Smooth muscle cell of the brain vasculature (primary cell): ENCODE measurements at regions not wholly inside any gene's neighbourhood (a gene's known extent, or its start where the extent isn't known, plus 50 kb on each side); places are given as distances from the start of the nearest gene placed in this dataset.
A peak's percentile ranks its signal among the peaks of the same experiment; 100 is the strongest.
"Not testable (repeated sequence)": the region's sequence is repeated elsewhere in the genome, so short reads cannot be mapped to it uniquely, and the experiment has no call there.

Experiments used
- DNase-seq: peaks from one replicate; pipeline ENCODE4 v3.0.0-alpha.2; 2012; ENCODE audit warnings: low read depth, low spot score

DNA sequence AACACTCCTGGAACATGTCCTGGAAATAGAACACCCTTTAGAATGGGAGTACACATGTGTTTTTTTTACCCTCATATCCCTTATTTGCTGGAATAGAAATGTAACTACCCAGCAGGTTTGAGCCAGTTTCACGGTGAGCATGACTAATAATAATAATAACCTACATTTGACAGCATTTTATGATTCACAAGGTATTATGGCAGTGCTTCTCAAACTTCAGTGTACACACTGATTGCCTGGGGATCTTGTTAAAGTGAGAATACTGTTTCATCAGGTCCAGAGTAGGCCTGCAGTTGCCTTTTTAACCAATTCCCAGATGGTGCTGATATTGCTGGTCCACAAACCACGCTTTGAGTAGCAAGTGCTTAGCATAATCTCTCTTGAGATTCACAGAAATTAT, 63.9 kb downstream of the NFKBIZ start:
- peak; percentile 62 for DNase-seq

- not testable (repeated sequence) for DNase-seq
Measured at GRCh38 chr3:101917761-101918160, 68.4 kb downstream of the NFKBIZ start.

- DNase-seq = not testable (repeated sequence)
Measured at GRCh38 chr3:101922151-101922725, 72.9 kb downstream of the NFKBIZ start.

- DNase-seq = not testable (repeated sequence)
Measured at GRCh38 chr3:101924621-101925020, 75.3 kb downstream of the NFKBIZ start.

GRCh38 chr3:101925124-101925523, 75.8 kb downstream of the NFKBIZ start:
- DNase-seq = not testable (repeated sequence)

- no peak for DNase-seq
Measured at GRCh38 chr3:101925564-101925963, 76.2 kb downstream of the NFKBIZ start.

DNA sequence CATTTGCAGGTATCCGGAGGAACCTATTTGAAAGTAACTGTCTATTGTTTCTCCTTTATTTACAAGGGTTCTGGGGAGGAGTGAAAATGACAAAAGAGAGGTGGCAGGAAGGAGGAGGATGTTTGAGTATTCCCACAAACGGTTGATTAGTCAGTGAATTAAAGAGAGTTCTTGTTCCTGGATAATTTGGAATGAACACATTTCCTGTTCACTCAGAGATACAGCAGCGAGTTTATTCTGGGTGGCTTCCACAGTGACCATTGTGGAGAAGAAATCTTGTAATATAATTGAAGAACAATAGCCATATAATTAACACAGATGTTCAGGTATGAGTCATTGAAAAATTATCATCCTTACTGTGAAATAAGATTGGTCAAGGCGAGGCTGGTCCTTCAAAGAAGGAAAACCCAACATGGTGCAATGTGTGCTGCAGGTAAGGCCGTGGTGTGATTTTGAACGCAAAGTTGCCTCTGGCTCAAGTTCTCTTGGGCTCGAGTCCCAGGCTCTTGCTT, 77.3 kb downstream of the NFKBIZ start:
- no peak for DNase-seq

GRCh38 chr3:101928890-101929289, 79.6 kb downstream of the NFKBIZ start:
- no peak for DNase-seq

DNA sequence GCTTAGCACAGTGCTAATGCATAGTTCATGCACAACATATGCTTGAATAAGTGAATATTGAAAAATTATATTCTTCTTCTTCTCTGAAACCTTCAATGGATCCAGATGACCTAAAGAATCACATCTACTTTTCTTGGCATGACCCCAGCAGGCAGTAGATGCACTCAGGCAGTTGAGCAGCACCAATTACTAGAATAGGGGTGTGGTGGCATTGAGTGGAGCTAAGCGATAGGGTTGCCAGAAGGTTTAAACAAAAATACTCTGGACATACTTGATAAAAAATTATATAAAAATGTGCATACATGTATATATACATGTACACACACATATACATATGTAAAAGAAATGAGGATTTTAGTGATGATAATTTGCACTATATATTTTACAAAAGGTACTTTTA, 81.8 kb downstream of the NFKBIZ start:
- no peak for DNase-seq

DNA sequence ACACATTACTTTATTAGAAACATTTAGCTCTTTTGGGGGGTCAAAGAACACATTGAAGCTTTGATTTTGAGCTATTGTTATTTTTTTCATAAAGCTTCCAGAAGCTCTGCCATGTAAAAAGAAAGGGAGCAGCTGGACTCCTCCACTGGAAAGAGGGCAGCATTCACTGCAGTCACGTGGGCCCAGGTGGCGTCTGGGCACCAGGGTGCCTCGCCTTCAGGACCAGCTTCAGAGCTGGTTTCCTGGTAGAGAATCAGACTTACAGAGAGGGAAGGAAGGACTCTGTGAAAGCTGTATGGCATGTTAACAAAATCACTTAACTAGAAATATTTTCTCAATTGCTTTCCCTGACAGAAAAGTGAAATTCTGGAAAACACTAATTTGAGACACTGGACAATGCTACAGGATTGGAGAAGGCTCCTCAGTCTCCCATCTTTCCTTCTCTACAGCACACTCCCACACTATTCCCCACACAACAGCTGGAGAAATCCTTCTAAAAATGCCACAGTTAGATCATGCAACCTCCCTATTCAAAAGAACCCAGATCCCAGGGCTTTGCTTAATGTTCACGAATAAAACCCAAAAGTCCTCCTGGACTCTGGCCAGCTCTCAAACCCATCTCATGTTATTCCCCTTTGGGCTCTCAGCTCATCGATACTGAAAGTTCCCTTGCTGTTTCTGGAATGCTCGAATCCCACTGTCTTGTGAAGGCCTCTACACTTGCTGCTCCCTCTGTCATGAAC, 83.2 kb downstream of the NFKBIZ start:
- no peak for DNase-seq

DNA sequence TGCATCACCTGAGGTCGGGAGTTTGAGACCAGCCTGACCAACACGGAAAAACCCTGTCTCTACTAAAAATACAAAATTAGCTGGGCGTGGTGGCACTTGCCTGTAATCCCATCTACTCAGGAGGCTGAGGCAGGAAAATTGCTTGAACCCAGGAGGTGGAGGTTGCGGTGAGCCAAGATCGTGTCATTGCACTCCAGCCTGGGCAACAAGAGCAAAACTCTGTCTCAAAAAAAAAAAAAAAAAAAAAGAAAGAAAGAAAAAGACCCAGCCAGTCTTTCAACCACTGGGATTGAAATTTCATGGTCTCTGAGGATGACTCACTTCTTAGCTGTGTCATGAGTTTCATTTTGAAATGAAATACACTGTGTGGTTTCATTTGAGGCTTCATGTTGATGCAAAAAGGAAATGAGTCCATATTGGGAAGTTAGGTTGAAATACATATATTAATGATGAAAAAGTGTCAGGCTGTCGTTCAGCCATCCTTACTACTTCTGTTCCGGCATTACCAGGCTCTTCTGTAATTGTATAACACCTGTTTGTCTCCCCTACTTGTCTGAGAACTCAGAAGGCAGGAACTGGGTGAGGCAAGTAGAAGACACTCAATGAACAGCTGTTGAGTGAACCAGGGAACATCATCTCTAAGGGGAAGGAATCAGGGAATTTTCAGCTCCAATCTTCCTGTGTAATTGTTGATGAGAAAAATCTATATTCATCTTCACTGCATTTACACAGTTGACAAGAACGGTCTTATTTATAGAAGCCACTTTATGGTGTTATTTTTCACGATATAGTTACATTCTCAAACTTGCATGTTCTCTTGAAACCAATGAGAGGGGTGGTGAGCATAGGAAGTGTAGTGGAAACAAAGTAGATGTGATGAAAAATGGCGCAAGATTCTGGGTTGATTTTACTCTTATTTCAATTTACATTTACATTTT, 87.4 kb downstream of the NFKBIZ start:
- DNase-seq = no peak

GRCh38 chr3:101938262-101938847, 89.0 kb downstream of the NFKBIZ start:
- DNase-seq = no peak

- no peak for DNase-seq
Measured at GRCh38 chr3:101939361-101940049, 90.2 kb downstream of the NFKBIZ start.

DNA sequence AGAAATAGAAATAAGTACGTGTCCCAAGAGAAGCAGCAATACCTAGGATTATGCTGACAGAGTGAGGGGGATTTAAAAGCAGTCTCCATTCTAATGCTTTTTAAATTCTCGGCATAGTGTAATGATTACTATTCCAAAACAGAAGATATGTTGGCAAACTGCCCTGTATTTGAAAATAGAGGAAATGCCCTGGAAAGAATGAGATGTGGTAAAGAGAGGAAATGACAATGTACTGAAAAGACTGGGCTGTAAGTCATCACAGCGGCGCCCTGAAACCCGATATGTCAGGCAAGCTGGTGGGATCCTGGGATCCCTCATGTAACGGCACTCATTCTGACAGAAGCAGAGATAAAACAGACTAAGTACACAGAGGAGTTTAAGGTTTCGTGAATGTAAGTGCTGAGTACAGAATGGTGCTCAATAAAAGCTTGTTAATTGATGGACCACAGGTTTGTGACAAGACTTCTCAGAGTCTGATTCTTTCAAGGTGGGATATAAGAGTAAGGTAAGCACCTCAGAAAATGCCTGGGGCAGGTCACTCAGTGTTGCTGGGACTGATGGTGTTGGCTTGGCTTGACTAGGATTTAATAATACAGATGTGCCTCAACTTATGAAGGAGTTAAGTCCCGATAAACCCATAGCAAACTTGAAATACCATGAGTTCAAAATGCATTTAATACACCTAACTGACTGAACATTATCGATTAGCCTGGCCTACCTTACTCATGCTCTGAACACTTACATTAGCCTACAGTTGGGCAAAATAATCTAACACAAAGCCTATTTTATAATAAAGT, 91.4 kb downstream of the NFKBIZ start:
- peak; percentile 71 for DNase-seq

DNA sequence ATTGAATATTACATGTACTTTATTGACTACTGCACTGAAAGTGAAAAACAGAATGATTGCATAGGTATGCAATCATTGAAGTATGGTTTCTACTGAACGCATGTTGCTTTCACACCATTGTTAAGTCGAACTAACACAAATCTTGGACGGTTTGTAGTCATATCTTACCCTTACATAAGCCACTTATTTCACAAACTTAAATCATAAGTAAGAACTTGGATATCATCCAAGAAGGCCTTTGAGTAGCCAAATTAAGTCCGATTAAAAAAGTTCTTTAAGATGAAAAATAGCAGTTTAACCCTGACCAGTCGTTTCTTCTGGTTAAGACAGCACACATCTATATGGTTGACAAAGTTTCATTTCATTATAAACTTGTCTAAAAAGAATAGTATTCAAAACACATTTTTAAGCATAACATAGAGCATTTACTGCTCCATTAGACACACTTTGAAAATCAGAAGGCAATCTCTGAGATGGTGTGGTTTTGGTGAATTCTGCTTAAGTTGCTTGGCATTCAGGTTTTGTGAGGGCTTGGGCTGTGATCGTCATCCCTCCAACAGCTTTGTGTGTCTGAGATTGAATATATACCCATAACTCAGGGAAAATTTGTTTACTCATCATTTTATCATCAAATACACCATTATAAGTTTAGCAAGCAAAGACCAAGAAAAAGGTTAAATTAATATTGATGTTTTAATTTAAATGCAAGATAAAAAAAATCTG, 92.2 kb downstream of the NFKBIZ start:
- no peak for DNase-seq

GRCh38 chr3:101942356-101942755, 93.0 kb downstream of the NFKBIZ start:
- DNase-seq = no peak

GRCh38 chr3:101943029-101943428, 93.7 kb downstream of the NFKBIZ start:
- no peak for DNase-seq

DNA sequence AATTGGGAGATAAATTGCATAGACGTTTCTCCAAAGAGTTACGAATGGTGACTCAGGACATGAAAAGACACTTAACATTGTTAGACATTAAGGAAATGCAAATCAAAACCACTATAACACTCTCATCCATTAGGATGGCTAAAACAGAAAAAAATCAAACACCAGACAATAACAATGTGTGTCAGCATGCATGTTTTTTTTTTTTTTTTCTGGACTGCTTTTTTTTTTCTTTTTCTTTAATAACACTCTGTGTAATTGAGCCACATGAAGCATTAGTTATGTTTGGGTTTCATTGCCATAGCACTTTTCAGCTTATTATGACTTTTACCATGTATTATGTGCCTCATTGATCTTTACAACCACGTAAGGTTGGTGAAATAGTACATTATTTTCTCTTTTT, 95.0 kb downstream of the NFKBIZ start:
- DNase-seq = no peak

- DNase-seq = no peak
Measured at GRCh38 chr3:101945980-101946379, 96.7 kb downstream of the NFKBIZ start.

DNA sequence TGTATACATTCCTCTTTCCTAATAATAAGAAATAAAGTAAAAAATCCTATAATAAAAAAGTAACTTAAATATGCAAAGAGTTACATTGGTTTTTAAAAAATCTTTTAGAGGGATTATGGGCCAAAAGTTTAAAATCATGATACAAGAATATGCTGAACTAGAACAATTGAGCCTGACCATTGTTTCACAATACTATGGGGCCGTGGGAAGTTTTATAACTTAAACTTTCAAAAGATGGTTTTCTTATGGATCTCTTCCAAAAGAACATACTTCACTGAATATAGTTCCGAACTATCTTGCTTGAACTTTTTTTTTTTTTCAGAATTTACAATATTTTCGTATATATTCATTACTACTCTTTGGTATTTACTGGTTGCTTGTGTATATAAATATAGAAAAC, 97.6 kb downstream of the NFKBIZ start:
- DNase-seq = no peak
